KG1 (cell line): ENCODE measurements at regions not wholly inside any gene's neighbourhood (a gene's known extent, or its start where the extent isn't known, plus 50 kb on each side); places are given as distances from the start of the nearest gene placed in this dataset.

Source experiments
- DNase-seq: peaks from one replicate; lab custom pipeline; 2025; lab: John Stamatoyannopoulos, UW

DNA sequence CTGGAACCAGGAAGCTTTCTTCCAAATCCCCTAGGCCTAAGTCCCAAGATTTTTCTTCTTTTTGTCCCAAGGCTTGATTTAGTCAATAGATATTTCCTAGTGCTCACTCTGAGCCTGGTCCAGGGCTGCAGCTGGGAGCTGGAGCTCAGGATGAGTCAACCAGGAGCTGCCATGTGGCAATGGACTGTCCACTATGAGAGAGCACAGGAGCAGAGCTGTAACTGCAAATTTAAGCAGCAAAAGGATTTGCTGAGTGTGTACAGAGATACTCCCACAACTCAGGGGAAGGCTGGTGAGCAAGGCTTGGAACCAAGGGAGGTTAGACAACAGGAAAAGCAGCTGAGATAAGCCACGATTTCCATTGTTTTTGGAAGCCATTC lies 92.1 kb upstream of the CXCL12 start:
- DNase-seq, result no peak

DNA sequence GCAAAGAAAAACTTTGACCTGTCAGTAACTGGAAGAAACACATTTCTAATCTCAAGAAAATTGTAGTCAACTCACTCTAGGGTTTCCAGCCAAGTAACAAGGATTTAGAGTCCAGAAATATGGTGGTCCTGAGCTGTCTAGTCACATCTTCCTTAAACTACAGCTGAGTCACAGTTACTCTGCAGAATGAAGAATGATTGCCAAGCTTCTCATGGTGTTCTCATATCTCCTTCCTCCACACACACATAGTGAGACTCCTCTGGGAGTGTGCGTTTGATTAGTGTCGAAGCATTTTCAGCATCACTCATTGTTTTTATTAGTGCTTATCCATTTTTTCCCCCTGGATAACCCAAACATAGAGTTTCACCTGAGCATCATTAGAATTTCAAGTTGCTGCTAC lies 93.1 kb upstream of the CXCL12 start:
- no peak for DNase-seq

DNA sequence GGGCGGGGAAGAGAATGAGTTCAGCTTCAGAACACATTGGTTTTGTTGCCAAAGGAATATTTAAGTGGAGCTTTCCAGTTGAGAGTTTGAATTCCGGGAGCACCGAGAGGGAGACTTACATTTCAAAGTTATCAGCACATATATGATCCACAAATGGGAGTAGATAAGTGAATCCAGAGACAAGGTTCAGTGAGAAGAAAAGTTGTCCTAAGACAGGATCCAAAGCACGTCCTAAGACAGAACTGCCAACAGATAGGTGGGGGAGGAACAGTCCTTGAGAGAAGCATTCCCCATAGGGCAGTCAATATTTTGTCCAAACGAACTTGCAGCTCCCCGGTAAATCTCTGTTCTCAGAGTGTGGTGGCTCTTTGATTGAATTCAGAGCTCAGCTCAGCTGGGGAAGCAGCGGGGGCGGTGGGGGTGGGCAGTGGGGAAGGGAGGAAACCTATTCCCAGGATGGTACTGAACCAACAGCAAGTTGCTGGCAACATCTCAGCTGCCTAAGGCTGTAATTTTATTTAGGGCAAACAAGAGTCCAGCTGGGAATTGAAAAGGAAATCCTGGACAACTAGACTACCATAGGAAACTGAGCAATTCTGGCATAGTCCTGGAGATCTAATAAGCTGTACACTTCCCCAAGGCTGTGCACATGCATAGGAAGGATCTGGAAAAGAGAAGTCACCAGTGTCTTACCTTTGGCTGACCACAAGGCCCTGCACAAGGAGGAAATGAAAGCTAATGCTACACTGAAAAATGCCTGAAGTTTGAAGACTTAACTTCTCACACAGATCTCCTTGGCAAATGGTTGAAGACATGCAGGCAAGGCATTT lies 94.2 kb upstream of the CXCL12 start:
- DNase-seq, result no peak

DNA sequence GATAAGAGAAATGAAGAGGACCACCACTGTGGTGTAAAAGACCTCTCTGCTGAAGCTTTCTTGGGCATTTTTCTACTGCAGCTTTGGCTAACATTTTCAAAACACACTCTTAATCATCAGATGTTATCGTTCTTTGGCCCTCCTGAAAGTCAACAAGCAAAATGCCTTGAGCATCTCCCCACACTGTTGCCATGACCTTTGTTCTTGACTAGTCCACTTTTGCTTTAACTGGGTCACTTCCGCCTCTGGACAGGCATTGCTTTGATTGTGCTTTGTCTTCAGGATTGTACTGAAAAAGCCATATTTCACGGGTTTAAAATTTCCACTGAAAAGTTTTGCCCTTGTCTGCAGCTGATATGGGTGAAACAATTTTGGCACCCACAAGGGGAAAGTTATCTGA lies 107.8 kb upstream of the CXCL12 start:
- no peak for DNase-seq

DNA sequence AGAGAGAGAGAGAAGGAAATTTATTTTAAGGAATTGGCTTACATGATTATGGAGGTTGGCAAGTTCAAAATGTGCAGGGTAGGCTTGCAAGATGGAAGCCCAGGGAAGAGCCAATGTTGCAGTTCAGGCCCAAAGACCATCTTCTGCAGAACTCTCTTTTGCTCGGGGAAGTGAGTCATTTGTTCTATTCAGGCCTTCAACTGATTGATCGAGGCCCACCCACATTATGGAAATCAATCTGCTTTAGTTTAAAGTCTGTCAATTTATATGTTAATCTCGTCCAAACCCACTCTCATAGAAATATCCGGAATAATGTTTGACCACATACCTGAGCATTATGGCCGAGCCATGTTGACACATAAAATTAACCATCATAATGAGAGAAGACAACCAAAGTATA lies 113.3 kb upstream of the CXCL12 start:
- DNase-seq, result no peak

DNA sequence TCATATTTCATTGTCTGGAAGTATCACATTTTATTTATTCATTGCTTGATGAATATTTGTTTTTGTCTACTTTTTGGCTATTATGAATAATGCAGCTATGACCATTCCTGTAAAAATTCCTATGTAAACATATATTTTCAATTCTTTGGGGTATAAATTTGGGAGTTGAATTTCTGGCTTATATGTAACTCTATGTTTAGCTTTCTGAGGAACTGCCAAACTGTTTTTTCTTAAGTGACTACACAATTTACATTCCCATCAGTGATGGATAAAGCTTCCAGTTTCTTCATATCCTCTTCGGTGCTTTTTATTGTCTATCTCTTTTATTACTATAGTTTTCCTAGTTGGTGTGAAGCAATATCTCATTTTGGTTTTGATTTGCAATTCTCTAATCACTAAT lies 115.6 kb upstream of the CXCL12 start:
- DNase-seq, result no peak

DNA sequence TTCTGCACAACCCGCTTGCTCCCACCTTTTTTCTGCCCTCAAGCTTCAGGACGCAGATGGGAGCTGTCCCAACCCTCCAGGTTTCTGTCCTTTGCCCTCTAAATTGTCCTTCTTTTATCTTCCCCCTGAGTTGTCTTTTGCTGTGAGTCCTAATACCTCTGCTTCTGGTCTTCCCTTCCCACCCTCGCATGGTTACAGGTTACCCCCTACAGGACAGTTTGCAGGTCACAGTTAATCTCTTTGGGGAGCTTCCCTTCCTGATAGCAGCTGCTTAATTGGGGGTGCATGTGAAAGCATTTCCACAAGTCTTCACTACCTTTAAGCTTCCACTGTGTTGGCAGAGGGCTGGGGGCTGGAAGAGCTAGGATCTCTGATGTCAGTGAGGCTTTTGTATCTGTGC lies 121.5 kb upstream of the CXCL12 start:
- no peak for DNase-seq

DNA sequence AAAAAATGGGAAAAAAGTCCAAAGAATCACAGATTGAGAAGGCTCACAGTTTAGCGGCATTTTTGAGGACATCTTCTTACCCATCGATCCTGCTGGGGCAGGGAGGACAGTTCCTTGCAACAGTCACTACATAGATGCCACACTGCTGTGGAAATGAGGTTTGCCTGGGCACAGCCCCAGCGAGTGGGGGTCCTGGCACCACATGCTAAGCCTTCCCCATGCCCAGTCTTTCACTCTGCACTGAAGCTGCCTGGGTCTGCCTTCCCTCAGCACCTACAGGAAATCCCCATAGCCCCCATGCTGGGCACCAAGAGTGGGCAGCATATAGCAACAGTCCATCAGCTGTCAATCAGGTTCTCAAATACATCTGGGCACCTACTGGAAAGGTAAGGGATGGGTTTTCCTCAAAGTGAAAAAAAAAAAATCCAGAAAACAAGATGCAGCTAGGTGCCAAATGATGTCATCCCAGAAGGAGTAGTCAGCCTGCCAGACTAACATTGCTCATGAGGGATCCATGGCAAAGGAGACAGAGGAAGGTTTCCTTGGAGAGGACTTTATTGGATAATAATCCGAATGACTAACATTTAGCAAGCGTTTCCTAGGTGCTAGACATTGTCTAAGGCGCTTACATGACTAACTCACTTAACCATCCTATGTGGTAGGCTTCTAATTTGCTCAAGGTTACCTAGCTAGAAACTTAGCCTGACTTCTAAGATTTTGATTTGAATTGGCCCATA lies 125.7 kb upstream of the CXCL12 start:
- DNase-seq, result no peak

DNA sequence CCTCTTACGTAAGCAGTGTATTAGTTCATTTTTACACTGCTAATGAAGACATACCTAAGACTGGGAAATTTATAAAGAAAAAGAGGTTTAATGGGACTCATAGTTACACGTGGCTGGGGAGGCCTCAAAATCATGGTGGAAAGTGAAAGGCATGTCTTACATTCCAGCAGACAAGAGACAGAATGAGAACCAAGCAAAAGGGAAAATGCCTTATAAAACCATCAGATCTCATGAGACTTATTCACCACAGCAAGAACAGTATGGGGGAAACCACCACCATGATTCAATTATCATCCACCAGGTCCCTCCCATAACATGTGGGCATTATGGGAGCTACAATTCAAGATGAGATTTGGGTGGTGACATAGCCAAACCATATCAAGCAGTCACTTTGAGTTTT lies 126.3 kb upstream of the CXCL12 start:
- no peak for DNase-seq

DNA sequence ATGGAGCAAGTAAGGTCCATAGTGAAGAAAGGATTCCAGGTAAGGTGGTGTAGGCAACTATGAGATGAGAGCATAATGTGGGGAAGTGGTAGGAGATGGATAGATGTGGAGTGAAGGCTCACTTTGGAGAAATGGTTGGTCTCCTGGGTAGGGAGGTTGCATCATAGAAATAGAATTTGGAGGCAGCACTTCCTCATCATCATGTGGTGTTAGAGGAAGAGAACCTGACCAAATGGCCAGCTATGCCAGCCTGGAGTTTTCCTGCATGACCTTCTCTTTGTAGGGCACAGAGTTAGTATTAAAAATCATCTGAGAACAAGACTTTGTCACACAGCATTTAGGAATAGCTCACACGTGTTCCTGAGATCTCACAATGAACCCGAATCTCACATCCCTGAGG lies 126.7 kb upstream of the CXCL12 start:
- DNase-seq, result no peak

DNA sequence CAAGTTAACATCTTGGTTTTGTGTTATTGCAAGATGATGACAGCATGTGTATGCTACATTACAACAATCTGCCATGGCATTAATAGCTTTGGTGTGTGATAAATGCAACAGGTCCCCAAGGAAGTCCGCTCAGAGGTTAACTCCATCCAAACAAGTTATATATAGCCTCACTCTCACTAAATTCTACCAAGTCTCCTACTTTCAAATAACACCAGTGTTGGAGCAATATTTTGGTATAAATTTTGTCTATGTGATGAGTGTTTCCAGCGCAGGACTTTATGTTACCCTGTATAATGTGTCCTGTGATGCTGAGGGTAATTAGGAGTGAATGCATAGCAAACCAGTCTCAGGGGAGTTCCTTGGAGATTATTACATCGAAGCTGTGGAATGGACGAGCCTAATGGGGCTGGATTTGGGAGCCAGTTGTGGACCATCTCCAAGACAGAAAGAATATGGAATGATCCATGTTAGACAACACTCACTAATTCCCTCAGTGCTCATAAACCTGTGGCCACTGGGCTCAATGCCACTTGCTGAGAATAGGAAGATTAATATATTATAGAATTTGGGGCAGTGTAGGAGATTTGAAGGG lies 127.6 kb upstream of the CXCL12 start:
- no peak for DNase-seq

DNA sequence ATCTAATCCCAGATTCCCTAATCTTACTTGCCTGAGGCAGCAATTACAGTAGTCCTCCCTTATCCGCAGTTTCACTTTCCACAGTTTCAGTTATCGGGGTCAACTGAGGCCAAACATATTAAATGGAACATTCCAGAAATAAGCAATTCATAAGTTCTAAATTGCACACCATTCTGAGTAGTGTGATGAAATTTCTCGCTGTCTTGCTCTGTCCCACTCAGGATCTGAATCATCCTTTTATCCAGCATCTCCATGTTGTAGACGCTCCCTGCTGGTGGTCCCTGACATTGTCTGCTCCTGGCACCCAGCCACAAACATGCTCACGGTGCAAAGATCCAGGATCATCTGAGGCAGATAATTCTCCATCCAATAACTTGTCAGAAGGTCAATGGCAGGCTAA lies 128.7 kb upstream of the CXCL12 start:
- no peak for DNase-seq

DNA sequence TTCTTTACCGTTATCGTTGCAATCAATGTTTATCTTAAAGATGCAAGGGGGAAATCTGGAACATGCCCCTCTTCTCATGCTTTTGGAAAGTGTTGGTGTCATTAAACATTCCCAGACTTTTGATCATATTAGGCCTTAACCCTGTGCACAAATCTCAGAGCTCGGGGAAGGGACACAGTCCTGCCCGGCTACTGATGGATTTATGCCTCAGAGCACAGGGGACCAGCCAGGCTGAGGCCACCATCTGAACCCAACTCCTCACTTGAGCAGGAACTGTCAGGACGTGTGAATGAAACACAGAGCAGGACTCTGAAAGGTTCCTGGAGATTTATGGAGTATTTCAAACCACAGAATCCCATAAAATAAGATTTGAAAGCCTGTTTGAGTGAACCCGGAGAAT lies 132.0 kb upstream of the CXCL12 start:
- no peak for DNase-seq

DNA sequence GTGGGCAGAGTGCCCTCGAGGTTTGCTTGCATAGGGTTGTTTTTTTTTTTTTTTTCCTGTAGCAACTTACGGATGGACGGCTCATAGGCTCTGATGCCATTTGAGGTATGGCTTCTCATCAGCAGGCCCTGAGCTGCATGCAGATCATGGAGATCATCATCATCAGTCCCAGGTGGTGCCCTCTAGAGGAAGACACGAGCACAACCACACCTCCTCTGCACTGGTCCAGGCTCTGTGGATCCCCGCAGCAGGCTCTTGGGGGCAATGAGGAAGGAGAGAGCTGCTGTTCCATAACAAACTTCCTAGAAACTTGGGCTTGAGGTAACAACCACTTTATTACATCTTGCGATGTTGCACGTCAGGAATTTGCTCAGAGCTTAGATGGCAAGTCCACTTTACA lies 132.7 kb upstream of the CXCL12 start:
- DNase-seq, result no peak

DNA sequence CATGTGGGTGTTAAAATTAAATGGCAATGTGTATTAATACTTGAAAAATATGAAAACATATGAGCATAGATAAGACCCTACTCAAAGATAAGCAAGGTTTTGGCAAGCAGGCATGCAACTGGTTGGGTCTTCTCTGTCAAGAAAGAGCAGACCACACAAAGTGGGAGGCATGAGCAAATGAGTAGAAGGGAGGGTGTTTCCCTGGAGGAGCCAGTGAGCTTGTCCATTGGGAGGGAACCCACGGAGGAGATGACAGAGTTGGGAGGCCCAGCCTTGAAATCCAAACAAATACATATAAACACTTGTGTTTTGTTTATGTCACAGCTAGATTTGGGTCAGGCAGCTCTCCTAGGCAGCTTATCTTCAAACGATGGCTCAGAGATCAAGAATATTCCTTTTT lies 134.5 kb upstream of the CXCL12 start:
- DNase-seq, result no peak

DNA sequence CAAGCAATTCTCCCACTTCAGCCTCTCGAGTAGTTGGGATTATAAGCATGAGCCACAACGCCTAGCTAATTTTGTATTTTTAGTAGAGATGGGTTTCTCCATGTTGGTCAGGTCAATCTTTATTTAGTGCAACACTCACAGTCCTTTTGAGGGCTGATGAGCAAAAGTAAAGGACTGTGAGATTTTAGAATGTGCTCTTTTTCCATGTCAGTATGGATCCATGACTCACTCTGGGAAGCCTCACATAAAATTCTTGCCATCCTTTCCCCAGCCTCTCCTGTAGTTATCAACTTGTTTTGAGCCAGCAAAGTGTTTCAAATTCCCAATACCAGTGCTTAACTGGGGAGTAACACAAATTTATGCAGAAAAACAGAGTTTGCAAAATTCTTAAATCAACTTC lies 135.8 kb upstream of the CXCL12 start:
- no peak for DNase-seq

DNA sequence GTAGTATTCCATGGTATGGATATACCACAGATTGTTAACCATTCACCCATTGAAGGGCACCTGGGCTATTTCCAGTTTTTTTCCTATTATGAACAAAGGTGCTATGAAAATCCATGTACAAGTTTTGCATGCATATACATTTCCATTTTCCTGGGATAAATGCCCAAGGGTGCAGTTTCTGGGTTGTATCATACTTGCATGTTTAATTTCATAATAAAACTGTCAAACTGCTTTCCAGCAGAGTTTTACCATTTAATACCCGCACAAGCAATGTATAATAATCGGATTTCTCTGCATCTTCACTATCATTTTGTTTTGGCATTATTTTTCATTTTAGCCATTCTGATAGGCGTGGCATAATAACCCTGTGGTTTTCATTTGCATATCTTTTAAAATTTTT lies 154.3 kb upstream of the CXCL12 start:
- DNase-seq, result no peak

DNA sequence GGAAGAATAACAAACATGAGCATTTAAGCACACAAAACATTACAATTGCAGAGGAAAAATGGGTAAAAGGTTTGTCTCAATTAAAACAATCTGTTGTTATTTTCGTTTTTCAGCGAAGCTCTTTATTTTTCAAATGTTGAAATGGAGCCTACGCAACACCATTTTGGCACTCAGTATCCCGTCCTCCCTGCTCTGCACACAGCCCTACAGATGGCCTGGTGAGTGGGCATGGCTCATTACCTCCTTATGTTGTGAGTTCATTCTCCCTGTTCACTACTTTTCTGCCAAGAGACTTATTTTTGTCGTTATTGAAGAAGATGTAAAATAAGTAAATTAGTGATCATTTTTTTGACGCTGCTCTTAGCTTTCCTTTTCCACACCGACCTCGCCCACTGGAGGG lies 167.8 kb upstream of the CXCL12 start:
- no peak for DNase-seq

DNA sequence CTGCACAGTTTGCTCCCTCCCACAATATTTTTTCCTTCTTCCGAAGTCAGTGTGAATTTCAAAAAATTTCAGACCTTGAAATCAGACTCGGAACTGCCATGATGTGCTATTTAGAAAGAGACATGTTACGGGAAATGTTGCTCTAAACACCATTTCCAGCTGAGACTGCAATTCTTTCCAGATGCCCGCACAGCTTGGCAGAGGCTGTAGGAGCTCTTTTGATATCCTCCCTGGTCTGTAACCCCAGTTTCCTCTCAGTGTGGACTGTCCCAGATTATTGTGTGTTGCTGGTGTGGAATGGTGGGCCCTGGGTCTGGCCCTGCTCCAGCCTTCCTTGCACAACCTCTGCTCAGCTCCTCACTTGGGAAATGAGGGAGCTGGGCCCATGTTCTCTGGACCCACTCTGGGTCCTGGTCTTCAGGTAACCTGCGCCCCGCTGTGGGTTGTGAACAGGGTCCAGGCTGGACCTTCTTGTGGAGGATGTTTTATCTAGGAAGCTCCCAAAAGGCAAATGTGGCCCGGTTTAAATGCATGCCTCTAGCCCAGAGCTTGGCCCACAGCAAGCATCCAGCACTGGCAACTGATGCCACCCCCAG lies 172.8 kb upstream of the CXCL12 start:
- DNase-seq, result no peak

DNA sequence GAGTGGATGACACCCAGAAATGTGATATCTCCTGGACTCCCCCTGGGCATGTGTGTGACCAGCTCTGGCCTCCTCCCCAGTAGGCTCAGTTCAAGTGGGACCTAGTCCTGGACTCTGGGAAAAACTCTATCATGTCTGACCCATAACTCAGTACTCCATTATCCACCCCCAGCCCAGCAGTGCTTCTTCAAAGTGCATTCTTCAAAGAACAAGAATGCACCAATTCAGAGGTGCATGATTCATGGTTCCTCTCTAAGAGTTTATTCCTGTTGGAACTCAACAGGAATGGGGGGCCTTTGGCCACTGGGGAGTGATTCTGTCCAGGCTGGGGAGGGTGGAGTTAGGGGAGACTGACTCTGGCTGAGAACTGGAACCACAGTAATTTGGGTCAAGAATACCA lies 173.6 kb upstream of the CXCL12 start:
- DNase-seq, result no peak

DNA sequence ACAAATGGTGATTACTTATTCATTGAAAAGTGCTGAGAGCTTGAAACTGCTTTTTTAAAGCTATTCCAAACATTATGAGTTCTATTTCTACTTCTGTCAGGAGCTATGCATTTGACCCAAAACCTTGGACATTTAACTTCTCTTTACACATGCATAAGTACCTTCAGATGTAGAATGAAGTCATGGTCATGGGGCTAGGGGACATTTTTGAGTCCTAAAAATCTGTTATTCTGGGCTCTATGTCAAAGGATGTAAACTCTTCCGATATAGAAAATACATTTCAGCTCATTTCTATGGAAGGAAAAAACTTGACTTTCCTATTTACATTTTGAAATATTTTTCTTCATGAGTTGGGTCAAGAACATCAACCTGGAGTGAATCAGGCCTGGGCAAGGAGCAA lies 179.5 kb upstream of the CXCL12 start:
- no peak for DNase-seq

DNA sequence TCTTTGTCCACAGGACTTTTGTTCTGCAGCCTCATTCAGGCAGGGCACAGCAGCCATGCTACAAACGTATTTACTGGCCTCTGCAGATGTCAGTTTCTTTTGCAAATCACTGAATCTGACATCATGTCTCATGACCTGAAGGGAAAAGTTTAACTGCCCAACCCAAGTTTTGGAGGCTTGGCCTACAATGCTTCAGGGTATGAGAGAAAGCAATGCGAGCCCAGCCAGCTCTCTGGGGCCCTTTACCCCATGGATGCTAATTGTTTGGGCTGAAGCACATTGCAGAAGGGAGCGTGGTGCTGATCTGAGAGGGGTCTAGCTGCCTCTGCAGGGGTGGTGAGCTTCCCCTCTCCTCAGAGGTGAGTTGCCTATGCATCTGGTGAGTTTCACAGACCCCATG lies 179.9 kb upstream of the CXCL12 start:
- no peak for DNase-seq

DNA sequence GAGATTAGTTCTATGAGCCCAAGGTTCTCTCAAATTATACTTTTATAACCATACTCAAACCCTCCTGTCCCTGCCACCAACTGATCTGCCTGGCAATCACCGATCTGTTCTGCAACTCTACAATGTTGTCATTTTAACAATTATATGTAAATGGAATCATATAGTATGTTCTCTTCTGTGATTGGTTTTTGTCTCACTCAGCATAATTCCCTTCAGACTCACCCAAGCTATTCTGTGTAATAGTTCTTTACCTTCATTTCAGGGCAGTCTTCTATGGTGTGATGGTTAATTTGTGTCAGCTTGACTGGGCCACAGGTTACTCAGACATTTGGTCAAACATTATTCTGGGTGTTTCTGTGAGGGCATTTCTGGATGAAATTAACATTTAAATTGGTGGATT lies 181.9 kb upstream of the CXCL12 start:
- DNase-seq, result no peak
